HTR-8/SVneo (cell line): ENCODE measurements at regions not wholly inside any gene's neighbourhood (a gene's known extent, or its start where the extent isn't known, plus 50 kb on each side); places are given as distances from the start of the nearest gene placed in this dataset.
"Not testable (repeated sequence)": the region's sequence is repeated elsewhere in the genome, so short reads cannot be mapped to it uniquely, and the experiment has no call there.

Experiments used
- DNase-seq: peaks from one replicate; pipeline ENCODE4 v3.0.0; 2011; ENCODE audit warnings: low spot score, mixed read lengths; ENCODE audit not compliant: insufficient read length
- FAIRE-seq: peaks from 2 replicates; lab custom pipeline; 2011; peaks lifted over from hg19 to GRCh38; lab: Jason Lieb, UNC

DNA sequence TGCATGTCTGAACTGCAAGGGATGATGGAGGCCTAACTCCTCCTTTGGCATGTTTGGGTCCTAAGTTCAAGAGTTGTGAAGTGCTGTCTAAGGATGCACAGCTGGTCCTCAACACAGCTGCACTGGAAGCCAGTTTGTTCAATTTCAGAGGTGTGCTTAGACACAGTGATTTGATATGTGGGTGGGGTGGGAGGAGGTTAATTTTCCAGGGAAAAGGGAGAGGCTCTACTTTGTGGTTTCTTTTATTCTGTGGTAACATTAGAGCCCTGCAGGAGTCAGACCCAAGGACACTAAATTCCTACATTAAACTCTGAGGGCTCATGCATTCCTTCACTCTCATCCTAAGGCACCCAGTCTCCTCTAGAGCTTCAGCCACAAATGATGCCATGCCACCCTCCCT lies 188.4 kb upstream of the MAST4 start:
- FAIRE-seq (no peak), DNase-seq (no peak)

- DNase-seq (no peak), FAIRE-seq (no peak)
Observed at GRCh38 chr5:66408576-66408975, 187.6 kb upstream of the MAST4 start.

GRCh38 chr5:66410122-66410521 lies 186.1 kb upstream of the MAST4 start:
- no peak for DNase-seq

DNA sequence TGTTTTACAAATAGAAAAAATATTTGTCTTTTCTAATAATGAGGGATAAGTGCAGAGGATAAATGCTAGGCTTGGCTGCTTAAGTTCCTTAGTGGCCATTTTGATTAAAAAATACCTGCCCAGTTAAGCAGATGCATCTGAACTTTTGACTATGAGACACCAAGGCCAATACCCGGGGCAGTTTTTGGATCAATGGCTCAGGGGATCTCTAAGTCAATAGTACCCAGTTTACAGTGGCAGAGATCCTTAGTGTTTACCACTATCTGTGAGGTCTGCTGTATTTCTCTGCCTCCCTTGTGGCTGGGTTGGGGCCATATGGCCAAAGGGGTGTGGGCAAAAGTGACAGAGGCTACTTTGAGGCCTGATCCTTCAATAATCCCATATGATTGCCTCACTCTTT lies 184.5 kb upstream of the MAST4 start:
- FAIRE-seq = no peak
- no peak for DNase-seq

More at GRCh38 chr5:66410122-66410521, 186.1 kb upstream of the MAST4 start:
- FAIRE-seq = no peak

DNA sequence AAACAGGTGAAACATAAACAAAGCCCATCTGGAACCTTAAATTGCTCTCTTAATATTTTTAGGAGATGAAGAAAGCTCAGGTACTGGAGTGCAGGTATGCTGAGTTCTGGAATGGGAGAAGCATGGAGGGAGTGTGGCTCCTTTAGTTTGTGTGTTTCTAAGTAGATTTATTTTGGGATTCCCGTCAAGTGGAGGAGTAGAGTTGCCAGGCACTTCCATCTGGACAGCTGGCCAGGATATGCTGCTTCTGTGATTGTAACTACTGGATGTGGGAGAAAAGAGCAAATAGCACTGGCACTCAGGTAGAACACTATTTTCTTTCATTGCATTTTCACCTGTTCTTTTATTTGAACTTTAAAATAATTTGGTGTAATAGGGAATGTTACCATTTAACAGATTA lies 182.3 kb upstream of the MAST4 start:
- no peak for FAIRE-seq
- no peak for DNase-seq

- DNase-seq (no peak), FAIRE-seq (no peak)
Observed at GRCh38 chr5:66415208-66415607, 181.0 kb upstream of the MAST4 start.

DNA sequence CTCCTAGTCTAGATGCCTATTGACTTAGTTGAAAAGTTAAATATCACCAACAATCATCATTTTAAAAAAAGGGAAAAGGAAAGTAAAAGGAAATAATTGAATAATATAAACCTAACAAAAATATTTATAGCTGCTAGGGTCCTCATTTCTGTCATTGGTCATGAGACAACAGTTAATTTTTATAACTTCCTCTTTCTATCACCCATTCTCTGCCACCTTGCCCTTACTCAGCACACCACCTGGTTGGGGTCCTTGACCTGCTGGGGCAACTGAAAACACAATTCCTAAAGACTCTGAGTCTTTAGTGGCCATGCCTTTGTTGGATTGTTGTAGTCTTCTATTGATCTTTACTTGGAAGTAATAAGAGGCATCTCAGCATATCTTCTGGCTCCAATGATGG lies 179.5 kb upstream of the MAST4 start:
- no peak for DNase-seq
- no peak for FAIRE-seq

DNA sequence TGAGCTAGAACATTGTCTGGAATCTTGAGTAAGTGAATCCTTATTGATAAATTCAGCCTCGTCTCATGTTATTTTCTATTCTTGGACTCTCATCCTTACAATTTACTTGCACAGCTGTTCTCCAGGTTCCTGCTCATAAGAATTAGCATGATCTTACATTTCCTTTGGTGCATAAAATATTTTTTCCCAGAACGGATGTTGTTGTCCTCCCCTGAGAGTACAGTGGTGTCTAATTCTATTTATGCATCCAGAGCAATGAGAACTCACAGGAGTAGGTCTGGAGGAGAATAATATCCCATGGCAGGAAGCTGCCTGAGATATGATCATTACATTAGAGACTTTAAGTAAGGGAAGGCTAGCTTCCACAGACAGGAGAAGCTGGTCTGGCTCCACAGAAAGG lies 178.4 kb upstream of the MAST4 start:
- DNase-seq (no peak), FAIRE-seq (no peak)

DNA sequence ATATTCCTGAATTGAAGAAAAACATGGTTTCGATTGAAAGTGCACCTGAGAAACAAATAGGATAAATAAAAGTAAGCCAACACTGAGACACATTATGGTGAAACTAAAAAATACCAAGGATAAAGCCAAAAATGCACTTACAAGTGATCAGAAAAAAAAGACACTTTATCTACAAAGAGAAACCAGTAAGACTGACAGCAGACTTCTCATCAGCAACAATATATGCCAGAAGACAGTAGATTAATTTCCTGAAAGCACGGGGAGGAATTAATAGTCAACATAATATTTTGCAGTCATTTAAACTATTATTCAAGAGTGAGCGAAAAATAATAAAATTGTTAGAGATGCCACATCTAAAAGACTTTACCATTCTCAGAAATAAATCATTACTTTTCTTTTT lies 172.7 kb upstream of the MAST4 start:
- DNase-seq = no peak
- no peak for FAIRE-seq

DNA sequence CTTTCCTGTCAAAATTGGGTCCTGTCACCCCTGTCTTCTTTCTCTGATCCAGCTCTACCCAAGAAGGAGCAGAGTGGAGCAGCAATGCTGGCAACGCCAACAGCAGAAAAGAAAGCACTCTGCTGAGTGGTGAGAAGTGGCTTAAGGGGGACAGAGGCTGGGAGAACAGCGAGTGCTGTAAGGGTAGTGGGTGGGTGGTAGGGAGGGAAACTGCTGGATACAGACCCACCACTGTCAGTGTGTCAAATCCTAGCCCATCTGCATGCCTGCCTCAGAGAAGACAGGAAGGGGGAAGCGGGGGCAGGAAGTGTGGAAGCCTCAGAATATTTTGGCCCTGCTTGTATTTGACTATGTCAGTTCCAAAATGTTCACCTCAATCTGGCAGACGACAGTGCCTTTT lies 170.4 kb upstream of the MAST4 start:
- DNase-seq = no peak

GRCh38 chr5:66426259-66427138 lies 169.7 kb upstream of the MAST4 start:
- FAIRE-seq = no peak

More for the DNA sequence above, 170.4 kb upstream of the MAST4 start:
- no peak for FAIRE-seq

GRCh38 chr5:66427139-66427442 lies 169.1 kb upstream of the MAST4 start:
- FAIRE-seq (no peak), DNase-seq (no peak)

More at GRCh38 chr5:66426259-66427138, 169.7 kb upstream of the MAST4 start:
- no peak for DNase-seq

- no peak for FAIRE-seq
Observed at GRCh38 chr5:66436721-66437120, 159.5 kb upstream of the MAST4 start.

DNA sequence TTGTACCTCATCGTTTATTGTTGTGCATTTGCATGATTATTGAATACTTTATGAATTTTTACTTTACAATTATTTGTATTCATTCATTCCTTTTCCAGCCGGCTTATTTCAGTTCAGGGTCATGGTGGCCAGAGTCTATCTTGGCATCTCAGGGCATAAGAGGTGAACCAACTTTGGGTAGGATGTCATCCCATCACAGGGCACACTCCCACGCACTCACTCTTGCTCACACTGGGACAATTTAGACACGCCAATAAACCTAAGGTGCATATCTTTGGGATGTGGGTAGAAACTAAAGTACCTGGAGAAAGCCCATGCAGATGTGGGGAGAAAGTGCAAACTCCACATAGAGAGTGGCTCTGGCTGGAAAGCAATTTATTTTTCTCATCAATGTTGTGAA lies 158.1 kb upstream of the MAST4 start:
- DNase-seq (no peak), FAIRE-seq (no peak)

More at GRCh38 chr5:66436721-66437120, 159.5 kb upstream of the MAST4 start:
- DNase-seq = no peak

DNA sequence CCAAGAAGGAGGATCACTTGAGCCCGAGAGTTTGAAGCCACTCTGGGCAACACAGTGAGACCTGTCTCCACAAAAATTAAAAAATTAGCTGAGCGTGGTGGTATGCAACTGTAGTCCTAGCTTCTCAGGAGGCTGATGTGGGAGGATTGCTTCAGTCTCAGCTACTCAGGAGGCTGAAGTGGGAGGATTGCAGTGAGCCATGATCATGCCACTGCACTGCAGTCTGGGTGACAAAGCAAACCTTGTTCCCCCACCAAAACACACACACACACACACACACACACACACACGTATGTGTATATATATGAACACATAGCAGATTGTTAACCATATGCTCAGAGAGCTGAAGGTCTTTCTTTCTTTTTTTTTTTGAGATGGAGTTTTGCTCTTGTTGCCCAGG lies 157.5 kb upstream of the MAST4 start:
- no peak for FAIRE-seq
- no peak for DNase-seq

DNA sequence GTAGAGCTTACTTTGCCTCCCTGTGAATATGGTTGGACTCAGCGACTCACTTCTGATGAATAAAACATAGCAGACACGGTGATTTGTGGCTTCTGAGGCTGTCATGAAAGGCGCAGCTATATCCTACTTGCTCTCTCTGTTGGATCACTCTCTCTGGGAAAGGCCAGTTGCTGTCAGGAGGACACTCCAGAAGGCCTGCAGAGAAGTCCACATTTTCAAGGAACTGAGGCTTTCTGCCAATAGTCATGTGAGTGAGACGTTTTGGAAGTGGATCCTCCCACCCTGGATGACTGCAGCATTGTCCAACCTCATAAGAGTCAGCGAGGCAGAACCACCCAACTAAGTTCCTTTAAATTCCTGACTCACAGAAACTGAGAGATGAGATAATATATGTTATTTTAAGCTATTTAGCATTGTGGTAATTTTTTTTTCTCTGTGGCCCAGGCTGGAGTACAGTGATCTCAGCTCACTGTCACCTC lies 156.0 kb upstream of the MAST4 start:
- FAIRE-seq (no peak), DNase-seq (no peak)

- no peak for FAIRE-seq
- DNase-seq = no peak
Observed at GRCh38 chr5:66441351-66441750, 154.8 kb upstream of the MAST4 start.

GRCh38 chr5:66442951-66443445 lies 153.2 kb upstream of the MAST4 start:
- DNase-seq (no peak), FAIRE-seq (no peak)

GRCh38 chr5:66443462-66444130 lies 152.6 kb upstream of the MAST4 start:
- DNase-seq (no peak), FAIRE-seq (no peak)

DNA sequence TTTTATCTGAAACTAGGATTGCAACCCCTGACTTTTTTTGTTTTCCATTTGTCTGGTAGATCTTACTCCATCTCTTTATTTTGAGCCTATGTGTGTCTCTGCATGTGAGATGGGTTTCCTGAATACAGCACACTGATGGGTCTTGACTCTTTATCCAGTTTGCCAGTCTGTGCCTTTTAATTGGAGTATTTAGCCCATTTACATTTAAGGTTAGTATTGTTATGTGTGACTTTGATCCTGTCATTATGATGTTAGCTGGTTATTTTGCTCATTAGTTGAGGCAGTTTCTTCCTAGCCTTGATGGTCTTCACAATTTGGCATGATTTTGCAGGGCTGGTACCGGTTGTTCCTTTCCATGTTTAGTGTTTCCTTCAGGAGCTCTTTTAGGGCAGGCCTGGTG lies 148.1 kb upstream of the MAST4 start:
- not testable (repeated sequence) for FAIRE-seq, DNase-seq

- FAIRE-seq = no peak
- DNase-seq = no peak
Observed at GRCh38 chr5:66450237-66450636, 146.0 kb upstream of the MAST4 start.
